ENCODE measurements at regions not wholly inside any gene's neighbourhood (a gene's known extent, or its start where the extent isn't known, plus 50 kb on each side); places are given as distances from the start of the nearest gene placed in this dataset.

DNA sequence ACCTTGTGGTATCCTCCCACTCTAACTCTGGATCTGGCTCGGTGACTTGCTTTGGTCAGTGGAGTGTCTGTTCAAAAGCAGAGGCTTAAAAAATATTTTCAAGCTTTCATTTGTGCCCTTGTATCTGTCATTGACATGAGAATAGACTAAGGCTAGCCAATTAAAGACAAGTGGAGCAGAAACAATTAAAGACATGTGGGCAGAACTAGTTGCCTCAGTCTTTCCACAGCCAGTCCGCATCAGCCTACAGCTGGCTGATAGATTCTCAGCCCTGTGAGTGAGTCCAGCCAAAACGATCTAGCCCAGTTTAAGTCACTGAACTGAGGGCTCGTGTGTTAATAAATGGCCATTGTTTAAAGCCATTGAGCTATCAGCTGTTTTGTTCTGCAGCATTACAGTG lies 185.2 kb upstream of the DGKB start:
- TF ChIP-seq, protein P1, sequence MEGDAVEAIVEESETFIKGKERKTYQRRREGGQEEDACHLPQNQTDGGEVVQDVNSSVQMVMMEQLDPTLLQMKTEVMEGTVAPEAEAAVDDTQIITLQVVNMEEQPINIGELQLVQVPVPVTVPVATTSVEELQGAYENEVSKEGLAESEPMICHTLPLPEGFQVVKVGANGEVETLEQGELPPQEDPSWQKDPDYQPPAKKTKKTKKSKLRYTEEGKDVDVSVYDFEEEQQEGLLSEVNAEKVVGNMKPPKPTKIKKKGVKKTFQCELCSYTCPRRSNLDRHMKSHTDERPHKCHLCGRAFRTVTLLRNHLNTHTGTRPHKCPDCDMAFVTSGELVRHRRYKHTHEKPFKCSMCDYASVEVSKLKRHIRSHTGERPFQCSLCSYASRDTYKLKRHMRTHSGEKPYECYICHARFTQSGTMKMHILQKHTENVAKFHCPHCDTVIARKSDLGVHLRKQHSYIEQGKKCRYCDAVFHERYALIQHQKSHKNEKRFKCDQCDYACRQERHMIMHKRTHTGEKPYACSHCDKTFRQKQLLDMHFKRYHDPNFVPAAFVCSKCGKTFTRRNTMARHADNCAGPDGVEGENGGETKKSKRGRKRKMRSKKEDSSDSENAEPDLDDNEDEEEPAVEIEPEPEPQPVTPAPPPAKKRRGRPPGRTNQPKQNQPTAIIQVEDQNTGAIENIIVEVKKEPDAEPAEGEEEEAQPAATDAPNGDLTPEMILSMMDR (IDR thresholded peaks at IDR 0.05; ENCODE audit: insufficient read depth, low read length) = no peak
- DNase-seq (ENCODE audit: low read depth) = no peak
- no peak overlapping the region for H3K4me3 ChIP-seq (ENCODE audit: low read depth, low read length)

DNA sequence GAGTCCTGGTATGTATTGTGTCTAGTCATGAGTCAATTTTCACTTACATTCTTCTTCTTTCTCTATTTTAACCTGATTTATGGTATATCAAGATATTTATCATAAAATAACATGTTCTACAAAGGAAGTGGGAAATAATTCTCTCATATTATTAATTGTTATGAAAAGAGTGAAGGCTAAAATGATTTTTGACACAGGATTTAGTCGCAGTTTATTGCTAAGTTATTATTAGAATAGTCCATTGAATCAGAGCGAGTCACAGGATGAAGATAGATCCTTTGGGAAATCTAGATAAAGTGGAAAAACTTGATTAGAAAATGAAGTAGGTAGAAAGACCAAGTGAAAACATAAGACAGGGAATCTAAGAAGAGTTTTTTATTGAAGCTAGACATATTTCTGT lies 184.3 kb upstream of the DGKB start:
- DNase-seq (ENCODE audit: low read depth) = peak; percentile 14
- TF ChIP-seq, protein P1 (IDR thresholded peaks at IDR 0.05; ENCODE audit: insufficient read depth, low read length) = no peak
- H3K4me3 ChIP-seq (ENCODE audit: low read depth, low read length) = no peak overlapping the region

DNA sequence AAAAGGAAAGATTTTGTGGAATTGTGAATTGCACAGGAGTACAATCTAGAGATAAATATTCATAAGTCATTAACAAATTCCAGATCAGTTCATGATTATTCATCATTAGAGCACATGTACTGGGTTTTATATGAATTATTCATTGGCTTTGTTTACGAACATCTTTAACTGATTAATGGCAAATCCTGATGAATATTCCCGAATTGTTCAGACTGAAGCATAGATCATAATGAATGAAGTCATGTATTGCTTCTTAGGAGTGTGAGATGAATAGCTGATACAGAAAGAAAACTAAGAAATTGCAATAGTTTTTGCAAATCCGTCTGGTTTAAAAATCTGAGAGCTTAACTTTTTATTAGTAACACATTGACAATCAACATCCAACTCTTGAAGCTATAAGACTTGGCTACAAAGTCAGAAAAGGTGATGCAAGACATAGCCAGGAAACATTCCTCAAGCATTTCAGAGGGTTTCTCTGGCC lies 183.6 kb upstream of the DGKB start:
- no peak overlapping the region for H3K4me3 ChIP-seq (ENCODE audit: low read depth, low read length)
- TF ChIP-seq, protein P1 (IDR thresholded peaks at IDR 0.05; ENCODE audit: insufficient read depth, low read length) = no peak
- DNase-seq (ENCODE audit: low read depth) = peak; percentile 65

DNA sequence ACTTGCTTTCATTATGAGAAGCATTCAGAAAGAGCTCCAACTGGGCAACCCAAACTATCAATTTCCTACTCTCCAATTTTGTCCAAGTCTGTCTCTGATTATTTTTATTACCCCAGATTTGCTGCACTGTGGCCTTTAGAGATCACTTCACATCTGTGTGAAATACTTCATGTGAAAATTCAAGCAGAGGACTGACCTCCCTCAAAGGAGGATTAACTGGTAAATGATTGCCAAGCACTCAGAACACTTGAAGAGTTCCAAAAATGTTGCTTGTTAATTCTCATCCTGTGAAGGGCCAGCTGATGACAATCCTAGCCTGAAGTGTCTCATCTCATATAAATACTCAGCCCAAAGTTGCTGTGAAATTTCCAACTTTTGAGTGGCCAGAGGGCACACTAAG lies 182.8 kb upstream of the DGKB start:
- H3K4me3 ChIP-seq (ENCODE audit: low read depth, low read length) = no peak overlapping the region
- no peak for DNase-seq (ENCODE audit: low read depth)
- TF ChIP-seq, protein P1 (IDR thresholded peaks at IDR 0.05; ENCODE audit: insufficient read depth, low read length) = no peak

DNA sequence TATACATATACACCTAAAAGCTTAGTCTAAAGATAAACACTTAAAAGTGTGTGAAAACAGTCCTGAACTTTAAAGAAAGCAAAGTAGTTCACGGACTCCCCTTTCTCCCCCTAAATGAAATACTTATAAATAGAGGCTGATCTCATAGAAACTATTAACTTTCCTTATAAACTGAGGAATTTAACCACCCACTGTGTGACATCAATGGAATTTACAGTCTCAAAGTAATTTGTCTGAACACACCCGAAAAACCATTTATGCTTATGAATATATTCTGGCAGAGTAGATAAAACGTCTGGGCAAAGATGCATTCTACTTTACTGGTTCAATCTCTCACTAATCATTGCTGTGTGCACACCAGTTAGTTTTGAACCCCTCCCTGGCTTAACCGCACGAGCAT lies 181.8 kb upstream of the DGKB start:
- no peak overlapping the region for H3K4me3 ChIP-seq (ENCODE audit: low read depth, low read length)
- TF ChIP-seq, protein P1 (IDR thresholded peaks at IDR 0.05; ENCODE audit: insufficient read depth, low read length) = no peak
- DNase-seq (ENCODE audit: low read depth) = peak; percentile 2

DNA sequence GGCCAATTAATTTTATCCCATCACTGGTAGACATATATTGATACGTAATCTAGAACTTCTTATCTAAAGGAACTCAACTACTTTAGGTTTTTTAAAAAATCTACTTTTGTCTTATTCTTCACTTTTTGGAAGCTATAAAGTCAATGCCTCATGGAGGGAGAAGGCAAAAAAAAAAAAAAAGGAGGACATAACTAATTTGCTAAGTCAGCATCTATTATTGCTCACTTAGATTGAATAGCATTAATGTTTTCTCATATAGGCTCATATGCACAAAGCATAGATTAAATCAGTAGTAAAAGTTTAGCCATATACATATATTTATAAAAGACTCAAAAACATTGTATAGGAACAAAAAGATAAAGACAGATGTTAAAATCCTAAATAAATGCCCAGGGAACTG lies 179.3 kb upstream of the DGKB start:
- TF ChIP-seq, protein P1 (IDR thresholded peaks at IDR 0.05; ENCODE audit: insufficient read depth, low read length) = no peak

DNA sequence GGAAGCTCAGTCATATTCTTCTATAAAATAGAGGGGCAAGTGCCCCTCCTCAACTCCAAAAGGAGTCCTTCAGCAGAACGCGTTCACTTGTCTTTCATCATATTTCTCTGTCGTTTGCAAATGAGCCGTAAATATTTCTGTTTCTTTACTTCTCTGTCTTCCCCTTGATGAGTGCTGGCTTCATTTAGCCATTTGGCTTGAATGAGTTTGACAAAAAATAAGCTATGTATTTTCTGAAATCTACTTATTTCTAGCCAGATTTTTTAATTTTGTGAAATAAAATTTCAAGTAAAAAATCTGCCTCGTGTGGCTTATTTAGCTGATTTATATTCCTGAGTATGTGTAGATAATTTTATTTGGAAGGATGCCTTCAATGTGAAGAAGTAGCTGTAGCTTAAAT lies 170.8 kb upstream of the DGKB start:
- TF ChIP-seq, protein P1 (IDR thresholded peaks at IDR 0.05; ENCODE audit: insufficient read depth, low read length) = no peak
- no peak for DNase-seq (ENCODE audit: low read depth)

More for the DNA sequence above, 179.3 kb upstream of the DGKB start:
- no peak overlapping the region for H3K4me3 ChIP-seq (ENCODE audit: low read depth, low read length)
- DNase-seq (ENCODE audit: low read depth) = no peak

More for the DNA sequence above, 170.8 kb upstream of the DGKB start:
- no peak overlapping the region for H3K4me3 ChIP-seq (ENCODE audit: low read depth, low read length)

Measured in fibroblast of the aortic adventitia (primary cell).